ENCODE measurements at regions not wholly inside any gene's neighbourhood (a gene's known extent, or its start where the extent isn't known, plus 50 kb on each side); places are given as distances from the start of the nearest gene placed in this dataset.
A peak's percentile ranks its signal among the peaks of the same experiment; 100 is the strongest.

GRCh38 chr9:88653406-88653805 lies 118.4 kb downstream of the NXNL2 start:
- DNase-seq (ENCODE audit: low read depth), result no peak
- TF ChIP-seq MYC (IDR thresholded peaks at IDR 0.05; ENCODE audit: low read depth, low read length) (no peak), POLR2A (IDR thresholded peaks at IDR 0.05; ENCODE audit: extremely low read depth, insufficient read length) (no peak), CTCF (IDR thresholded peaks at IDR 0.05; ENCODE audit: low read depth, low read length) (no peak)
- no peak overlapping the region for H3K4me3 ChIP-seq (ENCODE audit: low read depth, low read length)

GRCh38 chr9:88653911-88654310 lies 118.9 kb downstream of the NXNL2 start:
- DNase-seq (ENCODE audit: low read depth), result no peak
- H3K4me3 ChIP-seq (ENCODE audit: low read depth, low read length), result no peak overlapping the region
- no peak for TF ChIP-seq MAX (IDR thresholded peaks at IDR 0.05; ENCODE audit: low read depth, low read length)
- TF ChIP-seq CTCF (IDR thresholded peaks at IDR 0.05; ENCODE audit: low read depth, low read length), result no peak
- TF ChIP-seq POLR2A (IDR thresholded peaks at IDR 0.05; ENCODE audit: extremely low read depth, insufficient read length), result no peak
- TF ChIP-seq MYC (IDR thresholded peaks at IDR 0.05; ENCODE audit: low read depth, low read length), result no peak

- DNase-seq (ENCODE audit: low read depth), result no peak
- TF ChIP-seq MYC (IDR thresholded peaks at IDR 0.05; ENCODE audit: low read depth, low read length) (no peak), MAX (IDR thresholded peaks at IDR 0.05; ENCODE audit: low read depth, low read length) (no peak), CTCF (IDR thresholded peaks at IDR 0.05; ENCODE audit: low read depth, low read length) (no peak), POLR2A (IDR thresholded peaks at IDR 0.05; ENCODE audit: extremely low read depth, insufficient read length) (no peak)
- H3K4me3 ChIP-seq (ENCODE audit: low read depth, low read length), result no peak overlapping the region
Observed at GRCh38 chr9:88657893-88658292, 122.9 kb downstream of the NXNL2 start.

GRCh38 chr9:88658311-88658822 lies 123.4 kb downstream of the NXNL2 start:
- DNase-seq (ENCODE audit: low read depth), result no peak
- no peak overlapping the region for H3K4me3 ChIP-seq (ENCODE audit: low read depth, low read length)
- no peak for TF ChIP-seq MYC (IDR thresholded peaks at IDR 0.05; ENCODE audit: low read depth, low read length)
- TF ChIP-seq CTCF (IDR thresholded peaks at IDR 0.05; ENCODE audit: low read depth, low read length), result no peak
- TF ChIP-seq POLR2A (IDR thresholded peaks at IDR 0.05; ENCODE audit: extremely low read depth, insufficient read length), result no peak
- TF ChIP-seq MAX (IDR thresholded peaks at IDR 0.05; ENCODE audit: low read depth, low read length), result no peak

- DNase-seq (ENCODE audit: low read depth), result no peak
- H3K4me3 ChIP-seq (ENCODE audit: low read depth, low read length), result no peak overlapping the region
- no peak for TF ChIP-seq CTCF (IDR thresholded peaks at IDR 0.05; ENCODE audit: low read depth, low read length)
- TF ChIP-seq POLR2A (IDR thresholded peaks at IDR 0.05; ENCODE audit: extremely low read depth, insufficient read length), result no peak
- TF ChIP-seq MAX (IDR thresholded peaks at IDR 0.05; ENCODE audit: low read depth, low read length), result no peak
- TF ChIP-seq MYC (IDR thresholded peaks at IDR 0.05; ENCODE audit: low read depth, low read length), result no peak
Observed at GRCh38 chr9:88659126-88659525, 124.1 kb downstream of the NXNL2 start.

GRCh38 chr9:88660611-88661010 lies 125.6 kb downstream of the NXNL2 start:
- no peak for TF ChIP-seq MAX (IDR thresholded peaks at IDR 0.05; ENCODE audit: low read depth, low read length)
- peak; percentile 39 for TF ChIP-seq CTCF (IDR thresholded peaks at IDR 0.05; ENCODE audit: low read depth, low read length)
- no peak overlapping the region for H3K4me3 ChIP-seq (ENCODE audit: low read depth, low read length)
- DNase-seq (ENCODE audit: low read depth), result peak; percentile 51

Measured in NB4 (cell line).